Activated naive CD4-positive, alpha-beta T cell treated with anti-CD3 and anti-CD28 coated beads, Interleukin-2, amount 50 U/mL, for 16 hours (primary cell): ENCODE measurements at regions not wholly inside any gene's neighbourhood (a gene's known extent, or its start where the extent isn't known, plus 50 kb on each side); places are given as distances from the start of the nearest gene placed in this dataset.
A peak's percentile ranks its signal among the peaks of the same experiment; 100 is the strongest.

Experiments used
- DNase-seq: peaks from one replicate; pipeline ENCODE4 v3.0.0-alpha.2; 2020

GRCh38 chr6:14750059-14750661, 495.7 kb upstream of the JARID2 start:
- DNase-seq = no peak

GRCh38 chr6:14751645-14752175, 494.2 kb upstream of the JARID2 start:
- no peak for DNase-seq

- DNase-seq = no peak
Observed at GRCh38 chr6:14754751-14755513, 490.9 kb upstream of the JARID2 start.

GRCh38 chr6:14756340-14756739, 489.5 kb upstream of the JARID2 start:
- no peak for DNase-seq

- no peak for DNase-seq
Observed at GRCh38 chr6:14757014-14757413, 488.9 kb upstream of the JARID2 start.

- no peak for DNase-seq
Observed at GRCh38 chr6:14757418-14757817, 488.5 kb upstream of the JARID2 start.

GRCh38 chr6:14758421-14759081, 487.3 kb upstream of the JARID2 start:
- peak; percentile 47 for DNase-seq

GRCh38 chr6:14759976-14760672, 485.7 kb upstream of the JARID2 start:
- DNase-seq = no peak

- no peak for DNase-seq
Observed at GRCh38 chr6:14762077-14762476, 483.8 kb upstream of the JARID2 start.

- DNase-seq = no peak
Observed at GRCh38 chr6:14763139-14763538, 482.7 kb upstream of the JARID2 start.

- no peak for DNase-seq
Observed at GRCh38 chr6:14763616-14764015, 482.3 kb upstream of the JARID2 start.

GRCh38 chr6:14765106-14765505, 480.8 kb upstream of the JARID2 start:
- no peak for DNase-seq

- no peak for DNase-seq
Observed at GRCh38 chr6:14765721-14766390, 480.0 kb upstream of the JARID2 start.

- DNase-seq = no peak
Observed at GRCh38 chr6:14766391-14766994, 479.4 kb upstream of the JARID2 start.

- DNase-seq = no peak
Observed at GRCh38 chr6:14767226-14767625, 478.6 kb upstream of the JARID2 start.

- no peak for DNase-seq
Observed at GRCh38 chr6:14770040-14770439, 475.8 kb upstream of the JARID2 start.

- no peak for DNase-seq
Observed at GRCh38 chr6:14770572-14770971, 475.3 kb upstream of the JARID2 start.

- no peak for DNase-seq
Observed at GRCh38 chr6:14771016-14771415, 474.9 kb upstream of the JARID2 start.

GRCh38 chr6:14772188-14772587, 473.7 kb upstream of the JARID2 start:
- no peak for DNase-seq

- DNase-seq = no peak
Observed at GRCh38 chr6:14775528-14775927, 470.3 kb upstream of the JARID2 start.

GRCh38 chr6:14776307-14776706, 469.6 kb upstream of the JARID2 start:
- no peak for DNase-seq
